HFF-Myc (cell line): ENCODE measurements at regions not wholly inside any gene's neighbourhood (a gene's known extent, or its start where the extent isn't known, plus 50 kb on each side); places are given as distances from the start of the nearest gene placed in this dataset.

ENCODE experiments used
- DNase-seq: peaks from one replicate; pipeline ENCODE4 v3.0.0-alpha.2; 2011; ENCODE audit warnings: low read depth; ENCODE audit errors: extremely low read depth
- H3K4me3 ChIP-seq: replicated peaks from 2 replicates; pipeline ENCODE4 v1.5.1; 2011; ENCODE audit warnings: low read depth, mild to moderate bottlenecking, control low read depth, low read length
- TF ChIP-seq, protein P1 (sequence below): IDR thresholded peaks from 2 replicates; pipeline ENCODE4 v1.5.1; 2012; ENCODE audit warnings: mild to moderate bottlenecking, low read depth, low read length, control low read depth; ENCODE audit errors: missing control alignments

DNA sequence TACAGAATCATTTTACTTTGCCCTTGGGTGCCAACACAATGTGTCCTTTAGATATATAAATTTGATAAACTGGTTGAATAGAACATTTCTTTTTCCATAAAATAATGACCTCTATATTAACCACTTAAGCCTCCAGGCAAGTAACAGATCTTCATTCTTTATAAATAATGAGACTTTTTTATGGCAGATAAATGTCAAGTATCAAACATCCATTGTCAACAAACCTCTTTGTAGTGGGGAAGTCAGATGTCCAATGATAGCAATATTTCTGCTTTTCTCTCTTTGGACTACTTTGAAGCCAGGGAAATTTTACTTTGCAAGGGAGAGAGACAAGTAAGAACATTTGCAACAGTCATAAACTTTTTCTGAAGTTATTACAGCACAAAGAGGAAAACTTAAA is 841.2 kb downstream of the CDH8 start:
- TF ChIP-seq, protein P1, sequence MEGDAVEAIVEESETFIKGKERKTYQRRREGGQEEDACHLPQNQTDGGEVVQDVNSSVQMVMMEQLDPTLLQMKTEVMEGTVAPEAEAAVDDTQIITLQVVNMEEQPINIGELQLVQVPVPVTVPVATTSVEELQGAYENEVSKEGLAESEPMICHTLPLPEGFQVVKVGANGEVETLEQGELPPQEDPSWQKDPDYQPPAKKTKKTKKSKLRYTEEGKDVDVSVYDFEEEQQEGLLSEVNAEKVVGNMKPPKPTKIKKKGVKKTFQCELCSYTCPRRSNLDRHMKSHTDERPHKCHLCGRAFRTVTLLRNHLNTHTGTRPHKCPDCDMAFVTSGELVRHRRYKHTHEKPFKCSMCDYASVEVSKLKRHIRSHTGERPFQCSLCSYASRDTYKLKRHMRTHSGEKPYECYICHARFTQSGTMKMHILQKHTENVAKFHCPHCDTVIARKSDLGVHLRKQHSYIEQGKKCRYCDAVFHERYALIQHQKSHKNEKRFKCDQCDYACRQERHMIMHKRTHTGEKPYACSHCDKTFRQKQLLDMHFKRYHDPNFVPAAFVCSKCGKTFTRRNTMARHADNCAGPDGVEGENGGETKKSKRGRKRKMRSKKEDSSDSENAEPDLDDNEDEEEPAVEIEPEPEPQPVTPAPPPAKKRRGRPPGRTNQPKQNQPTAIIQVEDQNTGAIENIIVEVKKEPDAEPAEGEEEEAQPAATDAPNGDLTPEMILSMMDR: no peak
- no peak overlapping the region for H3K4me3 ChIP-seq
- DNase-seq: no peak

DNA sequence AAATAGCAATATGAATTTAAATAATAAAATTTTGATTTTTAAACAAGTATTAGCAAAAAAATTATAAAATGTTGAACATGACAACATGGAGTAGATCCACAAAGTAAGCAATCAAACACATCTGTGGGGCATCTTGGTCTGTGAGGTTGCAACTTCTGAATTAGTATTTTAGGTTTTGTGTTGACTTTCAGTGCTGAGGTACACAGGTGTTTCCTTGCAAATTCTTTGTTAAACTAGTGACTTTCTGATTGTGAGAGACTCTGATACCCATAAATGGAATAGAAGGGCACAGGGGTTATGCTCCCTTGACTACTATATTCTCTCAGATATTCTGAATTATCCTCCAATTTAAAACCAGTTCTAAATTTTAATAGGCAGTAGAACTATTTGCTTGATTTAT is 841.7 kb downstream of the CDH8 start:
- TF ChIP-seq, protein P1: no peak
- no peak overlapping the region for H3K4me3 ChIP-seq
- DNase-seq: no peak

DNA sequence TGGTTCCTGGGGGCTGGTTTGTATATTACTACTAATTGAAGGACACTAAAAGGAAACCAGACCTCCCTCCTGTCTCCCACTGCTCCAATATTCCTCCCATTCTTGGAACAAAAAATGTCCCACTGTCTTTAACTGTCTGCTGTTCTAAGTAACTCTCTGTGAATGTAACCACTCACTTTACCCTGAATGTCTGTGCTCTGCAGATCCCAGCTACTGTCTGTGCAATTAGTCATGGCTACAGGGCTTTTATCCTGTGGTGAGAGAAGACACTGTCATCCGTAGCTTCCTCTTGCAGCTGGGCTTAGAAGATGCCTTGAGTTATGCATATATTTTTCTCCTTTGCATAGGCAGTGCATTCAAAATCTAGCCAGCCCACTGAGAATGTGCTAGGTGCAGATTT is 853.8 kb downstream of the CDH8 start:
- TF ChIP-seq, protein P1: no peak
- H3K4me3 ChIP-seq: no peak overlapping the region
- no peak for DNase-seq

DNA sequence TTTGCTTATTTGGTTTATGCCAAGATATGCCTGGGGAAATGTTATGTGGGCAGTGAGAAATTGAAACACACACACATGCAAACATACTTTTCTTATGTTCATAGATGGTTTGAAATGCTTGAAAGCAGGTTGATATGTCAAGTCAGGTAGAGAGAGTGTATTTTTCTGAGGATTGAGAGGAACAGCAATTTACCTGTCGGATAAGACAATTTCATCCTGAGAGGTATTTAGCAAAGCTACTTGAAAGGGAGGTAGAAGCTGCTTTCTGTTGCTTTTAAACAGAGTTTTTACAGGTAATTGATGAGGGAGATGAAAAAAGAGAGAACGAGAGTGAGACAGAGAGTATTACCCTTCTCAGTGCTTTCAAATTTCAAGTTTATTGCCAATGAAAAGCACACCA is 854.3 kb downstream of the CDH8 start:
- H3K4me3 ChIP-seq: no peak overlapping the region

DNA sequence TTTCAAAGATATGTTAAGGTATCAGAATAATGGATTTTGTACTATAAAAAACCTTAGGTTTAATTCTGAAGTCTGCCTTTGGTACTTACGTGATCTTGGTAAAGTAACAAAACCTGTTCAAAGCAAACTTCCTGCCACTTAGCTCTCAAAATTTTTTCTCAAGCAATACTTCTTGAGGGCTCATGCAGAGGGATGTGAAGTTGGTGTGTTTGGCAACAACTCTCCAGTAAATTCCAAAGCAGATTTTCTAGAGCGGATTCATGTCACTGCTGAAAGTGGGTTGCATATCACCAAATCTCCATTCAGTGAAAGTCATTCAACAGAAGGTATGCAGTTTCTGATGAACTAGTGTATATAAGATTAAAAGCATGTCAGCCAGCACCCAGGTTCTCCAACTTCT is 856.7 kb downstream of the CDH8 start:
- DNase-seq: no peak
- TF ChIP-seq, protein P1: no peak
- no peak overlapping the region for H3K4me3 ChIP-seq

More for the DNA sequence above, 854.3 kb downstream of the CDH8 start:
- TF ChIP-seq, protein P1: no peak
- no peak for DNase-seq

DNA sequence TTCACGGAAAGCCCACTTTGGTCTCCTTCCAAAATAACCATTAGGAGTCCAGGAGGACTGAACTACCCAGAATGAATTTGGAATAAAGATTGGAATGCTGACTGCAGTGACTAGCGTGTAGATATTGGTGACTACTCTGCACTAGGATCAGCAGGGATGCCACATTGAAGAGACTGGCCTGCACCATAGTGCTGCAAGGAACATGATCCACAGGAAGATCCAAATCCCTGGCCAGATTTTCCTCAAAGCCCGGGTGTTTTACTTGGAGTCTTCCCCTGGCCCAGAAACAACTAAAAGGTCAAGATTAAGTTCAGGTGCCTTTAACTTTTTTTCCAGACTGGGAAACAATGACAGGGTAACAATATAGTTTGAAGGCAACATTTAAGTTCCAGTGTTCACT is 870.4 kb downstream of the CDH8 start:
- TF ChIP-seq, protein P1: no peak
- DNase-seq: no peak
- H3K4me3 ChIP-seq: no peak overlapping the region

DNA sequence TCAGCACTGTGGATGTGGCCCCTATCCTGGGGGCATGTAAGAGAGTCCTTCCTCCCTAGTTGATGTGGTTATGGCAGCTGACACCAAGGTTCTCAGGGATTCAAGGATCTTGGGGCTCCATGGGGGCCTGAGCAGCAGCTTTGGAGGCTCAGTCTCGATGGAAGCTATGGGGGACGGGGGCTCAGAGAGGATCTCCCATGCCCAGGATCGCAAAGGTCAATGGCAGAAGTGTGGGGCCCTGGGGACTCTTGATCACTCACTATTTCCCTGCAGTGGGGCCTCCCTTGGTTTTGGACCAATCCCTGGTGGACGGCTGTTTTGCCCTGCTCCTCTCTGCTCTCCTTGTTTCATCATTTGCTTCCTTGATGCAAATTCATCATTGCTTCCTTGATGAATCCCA is 885.9 kb downstream of the CDH8 start:
- DNase-seq: no peak
- TF ChIP-seq, protein P1: no peak
- H3K4me3 ChIP-seq: no peak overlapping the region
